Epithelial cell of esophagus (primary cell): ENCODE measurements at regions not wholly inside any gene's neighbourhood (a gene's known extent, or its start where the extent isn't known, plus 50 kb on each side); places are given as distances from the start of the nearest gene placed in this dataset.

Experiments used
- DNase-seq: peaks from one replicate; pipeline ENCODE4 v3.0.0; 2010; ENCODE audit warnings: low read depth
- H3K4me3 ChIP-seq: 2 replicates; pipeline ENCODE4 v1.5.1; 2011; ENCODE audit warnings: mild to moderate bottlenecking, low read length, control low read depth
- CTCF ChIP-seq: IDR thresholded peaks from 2 replicates; pipeline ENCODE4 v1.5.1; 2011; ENCODE audit warnings: low read depth, mild to moderate bottlenecking, low read length, control low read depth, inconsistent platforms; ENCODE audit not compliant: insufficient read depth; ENCODE audit errors: missing control alignments

- H3K4me3 ChIP-seq, result no peak overlapping the region
- no peak for TF ChIP-seq CTCF
- DNase-seq, result no peak
Measured at GRCh38 chr12:114189266-114189665, 216.7 kb downstream of the TBX5 start.

GRCh38 chr12:114186241-114187002, 219.5 kb downstream of the TBX5 start:
- no peak overlapping the region for H3K4me3 ChIP-seq
- no peak for TF ChIP-seq CTCF
- no peak for DNase-seq

- H3K4me3 ChIP-seq, result no peak overlapping the region
- no peak for TF ChIP-seq CTCF
- no peak for DNase-seq
Measured at GRCh38 chr12:114185036-114185435, 218.9 kb upstream of the RBM19 start.

- no peak for DNase-seq
- H3K4me3 ChIP-seq, result no peak overlapping the region
- no peak for TF ChIP-seq CTCF
Measured at GRCh38 chr12:114174326-114174725, 208.2 kb upstream of the RBM19 start.

- H3K4me3 ChIP-seq, result no peak overlapping the region
- DNase-seq, result no peak
- no peak for TF ChIP-seq CTCF
Measured at GRCh38 chr12:114172135-114172534, 206.0 kb upstream of the RBM19 start.

GRCh38 chr12:114168061-114168460, 201.9 kb upstream of the RBM19 start:
- TF ChIP-seq CTCF, result no peak

GRCh38 chr12:114167431-114167830, 201.3 kb upstream of the RBM19 start:
- no peak for DNase-seq
- TF ChIP-seq CTCF, result no peak
- H3K4me3 ChIP-seq, result no peak overlapping the region

More at GRCh38 chr12:114168061-114168460, 201.9 kb upstream of the RBM19 start:
- no peak overlapping the region for H3K4me3 ChIP-seq
- DNase-seq, result no peak
